HG03354 (cell line): ENCODE measurements at regions not wholly inside any gene's neighbourhood (a gene's known extent, or its start where the extent isn't known, plus 50 kb on each side); places are given as distances from the start of the nearest gene placed in this dataset.

Source experiments
- ATAC-seq: cut with Tn5 transposase; IDR thresholded peaks from one replicate; pipeline ENCODE4 v1.9.1; 2021; ENCODE audit warnings: mild to moderate bottlenecking; ENCODE audit not compliant: unreplicated experiment, poor library complexity, severe bottlenecking

DNA sequence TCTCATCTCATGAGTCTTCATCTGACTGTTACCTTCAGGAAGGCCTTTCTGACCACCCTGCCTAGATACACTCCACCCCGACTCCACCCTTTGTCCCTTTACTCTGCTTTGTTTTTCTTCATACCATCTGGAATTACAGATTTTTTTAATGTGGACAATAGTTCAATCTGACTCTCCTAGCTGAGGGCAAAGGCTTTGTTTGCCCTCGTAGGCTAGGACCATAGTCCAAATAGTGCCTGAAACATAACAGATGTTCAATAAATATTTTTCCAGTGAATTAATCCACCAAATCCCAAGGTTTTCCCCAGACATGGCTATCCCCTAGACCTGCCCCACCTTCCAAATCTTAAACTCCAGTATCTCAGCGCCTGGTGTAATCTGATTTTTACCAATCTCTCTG is 176.5 kb upstream of the GJB5 start:
- no peak for ATAC-seq

DNA sequence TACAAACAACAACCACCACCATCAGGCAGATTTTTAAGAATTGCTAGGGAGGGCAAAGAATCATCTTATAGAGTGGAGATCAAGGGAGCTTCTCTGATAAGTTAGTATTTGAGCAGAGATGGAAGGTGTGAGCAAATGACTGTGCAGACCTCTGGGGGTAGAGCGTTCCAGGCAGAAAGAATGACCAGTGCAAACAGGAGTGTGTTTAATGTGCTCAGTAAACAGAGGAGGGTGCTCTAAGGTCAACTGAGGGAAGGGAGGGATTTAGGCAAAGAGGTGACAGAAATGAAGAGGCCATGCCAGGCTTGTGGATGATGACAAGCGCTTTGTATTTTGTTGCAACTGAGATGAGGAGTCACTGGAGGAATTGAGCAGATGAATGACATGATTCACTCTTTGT is 172.5 kb upstream of the GJB5 start:
- no peak for ATAC-seq

DNA sequence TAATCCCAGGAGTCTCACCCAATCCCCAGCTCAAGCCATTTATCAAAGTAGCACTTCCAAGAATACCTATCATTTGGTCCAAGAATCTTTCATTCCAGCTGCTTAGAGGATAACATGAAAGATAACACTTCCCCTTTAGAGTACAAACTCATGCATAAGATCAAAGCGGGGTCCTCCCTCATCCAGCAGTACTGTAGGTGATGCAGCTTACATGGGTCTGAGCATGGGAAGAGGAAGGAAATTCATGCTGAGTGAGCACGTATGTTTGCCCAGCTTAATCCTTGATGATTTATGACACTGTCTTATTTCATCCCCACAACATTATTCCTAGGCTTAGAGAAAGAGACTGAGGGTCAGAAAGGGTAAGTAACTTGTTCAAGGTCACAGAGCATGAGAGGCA is 167.1 kb upstream of the GJB5 start:
- ATAC-seq: no peak

DNA sequence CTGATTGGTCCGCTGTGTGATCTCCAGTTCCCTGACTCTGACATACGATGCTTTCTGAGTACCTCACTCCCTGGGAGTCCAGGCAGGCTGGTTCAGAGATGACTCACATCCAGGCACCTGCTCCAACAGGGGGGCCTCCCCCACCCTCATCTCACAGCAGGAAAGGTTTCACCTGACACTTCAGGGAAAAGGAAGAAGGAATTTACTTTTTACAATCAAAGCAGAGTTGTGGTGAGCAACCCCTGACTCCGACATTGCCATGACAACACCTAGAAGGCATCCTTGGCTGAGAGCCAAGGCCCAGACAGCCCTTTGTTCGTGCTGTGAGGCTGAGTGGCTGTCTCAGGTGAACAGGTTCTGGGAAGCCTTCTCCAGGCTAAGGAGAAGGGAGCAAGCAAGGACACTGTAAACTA is 164.6 kb upstream of the GJB5 start:
- ATAC-seq: no peak

DNA sequence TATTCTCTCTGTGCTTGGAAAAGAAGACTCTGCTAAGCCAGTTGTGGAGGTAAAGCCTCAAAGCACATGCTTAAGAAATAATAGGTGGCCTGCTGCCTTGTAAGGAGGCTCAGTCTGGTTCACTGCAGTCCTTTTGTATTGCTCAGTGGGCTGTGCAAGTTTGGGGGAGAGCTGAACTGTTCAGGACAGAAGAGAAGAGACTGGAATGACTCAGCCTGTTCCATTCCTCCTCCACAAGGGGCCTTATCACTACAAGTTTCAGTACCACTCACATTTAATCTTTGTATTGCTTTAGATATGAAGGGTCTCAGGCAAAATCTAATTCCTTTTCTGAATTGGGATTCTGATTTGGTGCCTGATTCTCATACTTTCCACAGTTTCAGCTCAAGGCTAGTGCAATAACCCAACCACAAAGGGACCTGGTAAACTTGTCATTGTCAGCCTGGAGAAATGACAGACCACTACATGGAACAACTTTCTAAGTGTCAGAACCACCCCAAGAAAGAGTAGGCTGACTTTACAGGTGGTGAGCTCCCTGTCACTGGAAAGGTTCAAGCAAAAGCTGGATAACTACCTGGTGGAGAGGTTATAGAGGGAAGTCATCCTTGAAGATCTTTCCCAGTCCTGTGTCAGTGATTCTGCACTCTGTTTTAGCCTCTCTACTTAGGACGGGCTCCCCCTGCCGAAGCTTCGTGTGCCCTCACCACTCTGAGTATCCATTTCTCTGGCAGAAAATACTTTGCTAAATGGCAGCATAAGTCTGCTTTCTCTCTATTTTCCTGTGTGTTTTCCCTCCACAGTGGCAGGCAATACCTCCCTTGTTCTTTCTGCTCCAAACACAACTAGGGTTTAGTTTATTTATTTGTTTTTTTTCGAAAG is 162.9 kb upstream of the GJB5 start:
- no peak for ATAC-seq

DNA sequence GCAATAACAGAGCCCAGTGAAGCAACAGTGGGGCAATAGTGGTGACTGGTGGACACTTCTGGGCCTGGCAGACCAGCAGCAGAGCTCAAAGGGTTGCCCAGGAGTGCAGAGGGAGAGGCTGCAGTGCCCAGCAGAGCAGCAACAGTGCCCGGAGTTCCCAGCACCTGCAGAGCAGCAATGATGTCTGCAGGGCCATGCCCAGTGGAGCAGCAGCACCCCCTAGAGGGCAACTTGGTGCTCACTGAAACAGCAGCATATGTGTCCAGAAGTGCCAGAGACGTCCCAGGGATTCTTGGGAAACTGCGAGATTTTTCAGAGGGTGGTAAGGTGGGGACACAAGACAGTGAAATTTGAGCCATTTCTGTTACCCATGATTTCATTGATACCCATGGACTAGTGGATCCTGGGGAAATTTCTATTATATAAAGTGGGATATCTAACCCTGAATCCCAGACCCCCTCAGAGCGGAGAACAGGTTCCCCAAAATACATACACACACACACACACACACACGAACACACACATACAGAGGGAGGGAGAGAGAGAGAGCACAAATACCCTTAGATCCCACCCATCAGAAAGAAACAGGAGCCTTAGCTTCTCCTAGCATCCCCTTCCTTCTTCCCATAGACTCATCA is 156.9 kb upstream of the GJB5 start:
- ATAC-seq: no peak

DNA sequence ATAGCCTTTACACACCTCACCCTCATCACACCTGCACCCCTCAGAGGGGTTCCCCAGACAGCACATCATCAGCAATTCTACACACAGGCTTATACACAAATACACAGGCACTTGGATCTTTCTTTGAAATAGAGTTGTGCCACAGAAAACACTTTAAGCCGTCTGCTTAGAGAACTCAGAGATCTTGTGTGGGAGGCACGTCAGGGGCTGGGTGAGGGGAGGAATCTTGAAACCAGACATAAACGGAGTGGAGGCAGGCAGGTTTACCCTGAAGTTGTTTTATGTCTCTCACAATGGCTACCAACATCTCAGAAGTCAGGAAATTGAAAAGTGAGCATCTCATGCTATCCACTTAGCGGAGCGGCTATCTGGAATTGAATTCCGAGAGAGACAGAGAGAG is 151.9 kb upstream of the GJB5 start:
- no peak for ATAC-seq

DNA sequence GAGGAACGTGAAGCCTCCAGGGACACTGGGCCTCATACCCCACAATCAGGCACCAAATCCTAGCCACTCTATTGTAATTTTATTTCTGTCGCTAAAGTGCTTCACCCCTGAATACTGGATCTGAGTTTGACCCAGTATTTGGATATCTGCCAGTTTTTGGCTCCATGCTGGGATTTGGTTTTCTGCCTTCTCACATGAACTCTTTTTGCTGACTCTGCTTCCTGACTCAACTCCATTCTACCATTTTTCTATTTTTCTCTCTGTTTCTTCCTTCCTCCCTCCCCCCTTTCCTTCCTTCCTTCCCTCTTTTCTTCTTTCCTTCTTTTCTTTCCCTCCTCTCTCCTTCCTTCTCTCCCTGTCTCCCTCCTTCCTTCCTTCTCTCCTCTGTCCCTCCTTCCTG is 151.3 kb upstream of the GJB5 start:
- ATAC-seq: no peak

DNA sequence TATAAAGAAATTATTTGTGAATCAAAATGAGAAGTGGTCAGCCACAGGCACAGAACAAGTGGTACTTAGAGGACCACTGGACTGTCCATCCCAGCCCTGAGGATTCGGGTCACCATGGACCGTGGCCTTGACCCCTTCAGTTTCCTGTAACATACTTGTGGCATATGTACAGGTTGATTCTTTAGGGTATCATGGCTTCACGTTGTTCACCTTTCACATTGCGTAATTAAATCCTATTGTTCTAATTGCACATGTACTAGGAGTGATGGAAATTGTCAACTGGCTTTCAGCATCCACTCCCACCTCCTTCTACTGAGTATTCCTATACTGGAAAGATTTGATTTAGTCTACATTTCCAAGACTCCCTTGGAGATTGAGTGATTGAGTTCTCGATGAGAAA is 148.3 kb upstream of the GJB5 start:
- no peak for ATAC-seq

DNA sequence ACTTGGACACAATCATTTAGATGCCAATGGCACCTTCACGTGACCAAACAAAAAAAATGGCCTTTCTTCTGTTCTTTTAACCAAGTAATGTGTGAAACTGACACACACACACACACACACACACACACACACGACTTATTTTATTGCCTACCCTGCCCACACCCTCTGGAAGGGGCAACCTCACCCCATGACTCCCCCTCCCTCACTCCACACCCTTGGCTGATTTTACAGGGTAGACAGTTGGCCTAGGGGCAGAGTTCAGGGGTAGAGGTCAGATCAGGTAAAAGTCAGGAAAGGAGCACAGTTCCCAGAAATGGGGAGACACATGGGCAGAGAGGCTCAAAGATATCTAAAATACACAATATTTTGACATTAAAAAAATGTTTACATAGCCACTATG is 144.8 kb upstream of the GJB5 start:
- no peak for ATAC-seq

DNA sequence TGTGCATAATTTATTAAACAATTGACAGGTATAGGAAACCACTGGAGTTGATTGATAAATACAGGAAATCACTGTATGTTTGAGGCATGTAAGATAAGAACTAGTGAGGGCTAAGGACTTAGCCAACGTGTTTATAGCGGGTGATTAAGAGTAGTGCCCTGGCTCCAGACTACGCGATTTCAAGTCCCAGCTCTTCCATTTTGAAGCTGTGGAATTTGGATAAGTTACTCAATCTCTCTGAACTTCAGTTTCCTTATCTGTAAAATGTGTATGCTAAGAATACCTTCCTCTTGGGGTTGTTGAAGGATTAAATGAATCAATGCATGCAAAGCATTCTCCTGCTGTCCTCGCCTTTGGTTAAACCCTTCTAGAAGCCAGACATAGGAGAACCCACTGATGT is 143.3 kb upstream of the GJB5 start:
- no peak for ATAC-seq

DNA sequence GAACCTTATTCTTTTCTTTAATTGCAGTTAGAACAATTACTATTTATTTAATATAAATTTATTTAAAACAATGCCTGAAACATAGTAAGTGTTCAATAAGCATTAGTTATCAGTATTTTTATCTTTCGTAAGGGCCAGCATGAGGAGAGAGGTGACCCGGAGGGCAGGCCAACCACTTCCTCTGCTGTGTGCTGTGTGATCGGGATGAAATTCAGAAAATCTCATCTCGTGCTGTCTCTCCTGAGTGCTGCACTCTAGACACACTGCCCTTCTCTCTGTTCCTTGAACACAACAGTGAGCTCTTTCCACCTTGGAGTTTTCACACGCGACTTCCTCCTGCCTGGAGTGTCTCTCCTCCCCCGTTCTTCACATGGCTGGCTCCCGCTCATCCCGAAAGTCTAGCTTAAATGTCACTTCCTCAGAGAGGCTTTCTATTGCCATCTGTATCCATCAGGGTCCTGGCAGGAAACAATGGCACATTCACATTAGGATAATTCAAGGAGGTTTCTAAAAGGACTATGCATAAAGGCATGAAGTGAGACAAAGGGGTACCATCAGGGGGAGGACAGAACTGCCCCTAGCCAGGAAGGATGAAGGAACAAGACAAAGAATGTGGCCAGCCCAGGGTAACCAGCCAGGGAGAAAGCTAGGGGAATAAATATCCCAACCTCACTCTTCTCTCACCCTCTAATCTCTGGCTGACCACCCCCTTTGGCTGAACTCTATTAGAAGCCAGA is 142.6 kb upstream of the GJB5 start:
- ATAC-seq: no peak

DNA sequence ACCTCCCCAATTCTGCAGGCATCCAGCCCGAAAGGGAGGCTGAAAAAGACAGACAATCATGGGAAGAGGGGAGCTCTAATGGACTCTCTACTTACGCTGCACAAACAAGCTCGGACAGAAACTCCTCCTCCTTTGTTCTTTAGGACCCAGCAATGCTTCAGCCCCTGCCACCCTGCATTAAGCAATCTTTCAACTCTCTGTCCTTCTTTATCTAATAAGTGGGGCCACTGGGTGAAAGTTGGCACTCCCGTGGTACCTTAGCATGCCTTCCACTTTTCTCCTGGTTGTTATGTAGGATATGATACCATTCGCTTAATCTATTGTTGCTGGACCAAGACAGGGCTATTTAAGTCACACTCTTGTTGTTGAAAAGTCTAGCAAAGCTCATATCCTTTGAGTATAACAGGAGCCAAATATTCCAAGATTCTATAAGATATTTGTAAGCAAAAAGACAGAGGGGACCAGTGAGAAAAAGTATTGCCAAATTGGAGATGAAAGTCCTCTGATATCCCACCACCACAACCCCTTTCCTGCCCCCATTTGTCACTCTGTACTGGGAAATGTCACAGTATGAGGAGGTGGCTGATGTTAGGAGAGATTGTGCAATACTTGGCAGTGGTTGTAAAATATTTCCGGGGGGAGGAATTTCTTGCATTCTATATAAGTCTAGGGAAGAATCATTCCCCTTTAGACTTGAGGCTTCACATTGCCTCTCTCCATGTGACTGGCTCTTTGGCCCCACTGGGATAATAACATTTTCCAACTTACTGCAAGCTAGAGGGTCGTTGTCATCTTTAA is 137.3 kb upstream of the GJB5 start:
- ATAC-seq: no peak

DNA sequence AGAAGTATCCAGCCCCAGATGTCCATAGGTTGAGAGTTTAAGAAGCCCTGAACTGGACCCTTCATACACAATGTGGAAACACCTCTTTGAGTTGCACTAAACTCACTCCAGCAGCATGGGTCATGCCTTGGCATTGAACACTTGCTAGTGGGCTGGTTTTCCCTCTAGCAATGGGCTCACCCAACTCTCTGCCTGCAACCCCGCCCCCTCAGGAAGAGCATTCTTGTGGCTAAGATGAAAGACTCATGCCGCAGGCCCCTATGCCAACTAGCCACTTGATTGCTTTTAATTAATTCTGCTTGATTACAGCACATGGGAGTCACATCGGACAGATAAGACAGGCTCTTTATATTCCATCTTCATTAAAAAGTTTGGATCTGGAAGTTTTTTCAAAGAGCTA is 136.5 kb upstream of the GJB5 start:
- no peak for ATAC-seq

DNA sequence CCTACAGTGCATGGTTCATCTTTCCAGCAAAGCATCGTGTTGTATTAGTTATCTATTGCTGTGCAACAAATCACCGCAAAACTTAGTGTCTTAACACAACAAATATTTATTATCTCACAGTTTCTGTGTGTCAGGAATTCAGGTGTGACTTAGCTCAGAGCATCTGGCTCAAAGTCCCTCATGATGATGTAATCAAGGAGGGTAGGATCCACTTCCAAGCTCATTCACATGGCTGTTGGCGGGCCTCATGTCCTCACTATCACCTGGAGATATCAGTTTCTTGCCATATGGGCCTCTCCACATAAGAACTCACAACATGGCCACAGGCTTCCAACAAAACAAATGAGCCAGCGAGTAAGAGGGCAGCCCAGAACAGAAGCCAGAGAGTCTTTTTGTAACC is 135.6 kb upstream of the GJB5 start:
- ATAC-seq: no peak

DNA sequence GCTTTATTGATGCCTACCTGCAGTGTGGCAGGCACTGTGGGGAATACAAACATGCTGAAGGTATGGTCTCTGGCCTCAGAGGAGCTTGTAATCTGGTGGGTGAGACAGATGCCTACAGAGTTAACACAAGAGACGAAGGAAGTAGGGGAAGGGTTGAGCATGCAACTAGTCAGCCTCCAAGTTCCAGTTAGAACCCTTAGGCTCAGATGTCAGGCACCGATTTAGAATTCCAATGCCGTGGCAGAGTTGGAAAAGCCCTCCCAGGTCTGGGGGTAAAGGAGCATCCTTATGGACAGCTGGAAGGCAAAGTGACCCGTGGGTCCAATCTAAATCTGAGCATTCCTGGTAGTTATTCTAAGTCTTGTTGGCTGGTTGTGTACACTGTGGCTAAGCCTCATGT is 132.9 kb upstream of the GJB5 start:
- ATAC-seq: no peak

DNA sequence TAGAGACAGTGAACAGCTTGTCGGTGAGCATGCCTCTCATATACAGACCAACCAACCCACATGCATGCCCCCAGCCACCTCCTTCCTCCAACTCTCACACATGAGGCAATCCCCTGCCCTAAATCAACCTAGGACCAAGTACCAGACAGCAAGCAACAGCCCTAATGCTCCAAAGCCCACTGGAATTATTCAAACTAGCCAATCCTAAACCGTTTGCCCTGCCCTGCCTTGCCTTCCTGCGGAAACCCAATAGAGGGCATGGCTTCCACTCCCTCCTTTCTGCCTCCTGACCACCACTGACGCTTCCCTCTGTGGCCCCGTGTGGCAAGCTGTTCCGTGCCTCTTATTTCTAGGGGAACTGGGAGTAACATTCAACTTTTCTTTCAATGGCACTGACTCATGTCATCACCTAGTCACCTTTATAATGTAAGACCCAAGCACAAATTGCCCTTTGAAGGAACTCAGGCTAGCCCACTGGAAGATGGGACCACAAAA is 129.3 kb upstream of the GJB5 start:
- no peak for ATAC-seq

DNA sequence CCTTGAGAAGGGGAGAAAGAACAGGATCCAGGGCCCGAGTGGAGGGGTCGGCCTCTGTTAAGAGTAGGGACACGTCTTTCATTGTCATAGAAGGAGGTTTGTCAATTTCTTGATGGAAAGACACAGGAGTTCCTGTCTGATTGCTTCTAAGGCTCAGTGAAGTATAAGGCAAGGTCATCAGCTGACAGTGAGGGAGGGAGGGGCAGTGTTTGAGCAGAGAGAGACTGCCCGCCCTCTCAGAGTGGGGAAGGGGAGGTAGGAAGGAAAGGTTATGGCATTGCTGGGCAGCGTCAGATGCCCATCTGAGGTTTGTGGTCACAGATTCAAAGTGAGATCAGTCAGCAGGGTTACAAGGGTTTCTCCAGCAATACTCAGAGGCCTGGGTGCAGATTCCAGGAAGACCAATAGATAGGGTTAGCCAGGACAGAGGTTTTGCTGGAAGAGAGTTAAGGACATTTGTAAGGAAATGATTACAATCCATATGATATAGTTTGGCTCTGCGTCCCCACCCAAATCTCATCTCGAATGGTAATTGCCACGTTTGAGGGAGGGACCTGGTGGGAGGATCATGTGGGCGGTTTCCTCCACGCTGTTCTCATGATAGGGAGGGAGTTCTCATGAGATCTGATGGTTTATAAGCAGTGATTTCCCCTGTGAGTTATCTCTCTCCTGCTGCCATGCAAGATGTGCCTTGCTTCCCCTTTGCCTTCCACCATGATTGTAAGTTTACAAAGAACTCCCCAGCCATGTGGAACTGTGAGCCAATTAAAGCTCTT is 127.2 kb upstream of the GJB5 start:
- ATAC-seq: no peak

DNA sequence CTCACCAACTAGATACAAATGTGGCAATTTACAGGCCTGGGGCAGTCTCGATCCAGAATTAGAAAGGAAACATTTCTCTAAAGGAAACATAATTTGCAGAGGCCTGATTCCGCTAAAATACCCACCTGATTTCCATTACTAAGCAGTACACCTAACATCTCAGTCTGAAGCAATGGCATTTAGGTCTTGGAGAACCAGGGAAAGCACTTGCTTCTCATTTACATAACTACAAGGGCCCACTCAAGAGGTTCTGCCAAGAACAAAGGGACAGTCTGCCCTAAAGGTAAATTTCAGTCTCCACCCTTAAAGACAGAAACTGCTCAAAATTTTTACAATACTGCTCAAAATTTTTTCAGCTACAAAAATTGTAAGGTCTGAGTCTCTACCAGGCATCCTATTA is 123.7 kb upstream of the GJB5 start:
- no peak for ATAC-seq
